Body of pancreas (tissue), 4 donors: ENCODE measurements at regions not wholly inside any gene's neighbourhood (a gene's known extent, or its start where the extent isn't known, plus 50 kb on each side); places are given as distances from the start of the nearest gene placed in this dataset.
"Not testable (repeated sequence)": the region's sequence is repeated elsewhere in the genome, so short reads cannot be mapped to it uniquely, and the experiment has no call there.

Experiments used
- ATAC-seq: fragments of 150-250 bp; one replicate; pipeline ENCODE4 v1.9.1; 2016
- DNase-seq, 4 donors: peaks; one replicate each; pipeline ENCODE4 v3.0.0-alpha.2; 2019
- H3K27ac ChIP-seq, 4 donors: fragments of 200-600 bp; sonication (generic); 1 replicate in 3 of 4; 2 replicates in 1 of 4; pipeline versions ENCODE4 v1.5.1 to v1.6.1; 2016 to 2019; ENCODE audit warnings: mild to moderate bottlenecking in 1 of 4, mixed read lengths in 1 of 4, moderate library complexity in 1 of 4
- H3K27me3 ChIP-seq, 2 donors: fragments of 200-600 bp; sonication (generic); one replicate each; pipeline ENCODE4 v1.6.0; 2016; ENCODE audit warnings: mild to moderate bottlenecking in 1 of 2
- H3K36me3 ChIP-seq, 2 donors: fragments of 200-600 bp; sonication (generic); replicated peaks in 1 of 2; 2 replicates each; pipeline ENCODE4 v1.5.1; 2016; ENCODE audit warnings: low read depth in 2 of 2; ENCODE audit not compliant: insufficient read depth in 1 of 2
- H3K4me1 ChIP-seq: fragments of 200-600 bp; sonication (generic); one replicate; pipeline ENCODE4 v1.6.0; 2016
- H3K4me3 ChIP-seq, 2 donors: fragments of 200-600 bp; sonication (generic); 1 replicate in 1 of 2; 2 replicates in 1 of 2; pipeline ENCODE4 v1.5.1; 2016 to 2019
- H3K9me3 ChIP-seq, 3 donors: fragments of 200-600 bp; sonication (generic); 1 replicate in 2 of 3; 2 replicates in 1 of 3; pipeline ENCODE4 v1.5.1; 2016
- POLR2A ChIP-seq, 3 donors: fragments of 450-650 bp; IDR thresholded peaks; one replicate each; pipeline ENCODE4 v1.6.1; 2016; ENCODE audit warnings: antibody characterized with exemption in 3 of 3, mild to moderate bottlenecking in 2 of 3
- WGBS, 2 donors: methylation state at CpG; one replicate each; pipeline ENCODE4 v1.1.5; 2017; 5-methylcytosine and 5-hydroxymethylcytosine counted together
- intact Hi-C: fragments of 100-400 bp; cut with DNase I; formaldehyde crosslinking; loops from one replicate; pipeline ENCODE4 v1.15.1; 2023
- TF ChIP-seq, protein P1 (sequence below), 7 experiments: fragments of 450-650 bp in 4 of 7; fragments of 200-600 bp in 3 of 7; sonication (generic) in 3 of 7; IDR thresholded peaks; one replicate each; pipeline ENCODE4 v1.5.1; 2016 to 2019; ENCODE audit warnings: antibody characterized with exemption in 7 of 7

- Histone ChIP-seq H3K27me3 (no peaks in the 10 kb centered on the region), H3K4me1 (no peaks in the 10 kb centered on the region), H3K27ac (no peak overlapping the region), H3K4me3 (no peak overlapping the region), H3K9me3 (no peaks in the 10 kb centered on the region), H3K36me3 (no peaks in the 10 kb centered on the region)
- TF ChIP-seq, protein P1, sequence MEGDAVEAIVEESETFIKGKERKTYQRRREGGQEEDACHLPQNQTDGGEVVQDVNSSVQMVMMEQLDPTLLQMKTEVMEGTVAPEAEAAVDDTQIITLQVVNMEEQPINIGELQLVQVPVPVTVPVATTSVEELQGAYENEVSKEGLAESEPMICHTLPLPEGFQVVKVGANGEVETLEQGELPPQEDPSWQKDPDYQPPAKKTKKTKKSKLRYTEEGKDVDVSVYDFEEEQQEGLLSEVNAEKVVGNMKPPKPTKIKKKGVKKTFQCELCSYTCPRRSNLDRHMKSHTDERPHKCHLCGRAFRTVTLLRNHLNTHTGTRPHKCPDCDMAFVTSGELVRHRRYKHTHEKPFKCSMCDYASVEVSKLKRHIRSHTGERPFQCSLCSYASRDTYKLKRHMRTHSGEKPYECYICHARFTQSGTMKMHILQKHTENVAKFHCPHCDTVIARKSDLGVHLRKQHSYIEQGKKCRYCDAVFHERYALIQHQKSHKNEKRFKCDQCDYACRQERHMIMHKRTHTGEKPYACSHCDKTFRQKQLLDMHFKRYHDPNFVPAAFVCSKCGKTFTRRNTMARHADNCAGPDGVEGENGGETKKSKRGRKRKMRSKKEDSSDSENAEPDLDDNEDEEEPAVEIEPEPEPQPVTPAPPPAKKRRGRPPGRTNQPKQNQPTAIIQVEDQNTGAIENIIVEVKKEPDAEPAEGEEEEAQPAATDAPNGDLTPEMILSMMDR (IDR thresholded peaks at IDR 0.05): no peak
- no peak for TF ChIP-seq POLR2A (IDR thresholded peaks at IDR 0.05)
- intact Hi-C loops: no loop called here
- DNase-seq (no peak), ATAC-seq (no peak)
- WGBS, 2 donors: 59 to 70% methylated on average over 4 of the region's 4 CpGs
Measured at GRCh38 chr2:102871707-102872106, 109.9 kb downstream of the TMEM182 start.

- intact Hi-C loops: no loop called here
- Histone ChIP-seq H3K27me3 (no peaks in the 10 kb centered on the region), H3K27ac (no peak overlapping the region), H3K9me3 (no peaks in the 10 kb centered on the region), H3K36me3 (no peaks in the 10 kb centered on the region), H3K4me1 (no peaks in the 10 kb centered on the region), H3K4me3 (no peak overlapping the region)
- ATAC-seq (no peak), DNase-seq (no peak)
- WGBS, 2 donors: 65 to 72% methylated on average over 2 of the region's 2 CpGs
- TF ChIP-seq, protein P1 (IDR thresholded peaks at IDR 0.05): peak in 3 of 7 experiments; percentile 9 to 20 (median 20)
- TF ChIP-seq POLR2A (IDR thresholded peaks at IDR 0.05): no peak
Measured at GRCh38 chr2:102872388-102872787, 110.6 kb downstream of the TMEM182 start.

GRCh38 chr2:102879513-102879912 is 117.7 kb downstream of the TMEM182 start:
- H3K27ac ChIP-seq, H3K36me3 ChIP-seq, H3K4me1 ChIP-seq, H3K27me3 ChIP-seq, H3K9me3 ChIP-seq, intact Hi-C loops, H3K4me3 ChIP-seq, DNase-seq, ATAC-seq: not testable (repeated sequence)
- WGBS, 2 donors: 88 to 89% methylated on average over 5 to 13 of the region's 13 CpGs

GRCh38 chr2:102880731-102881130 is 118.9 kb downstream of the TMEM182 start:
- DNase-seq (no peak), ATAC-seq (no peak)
- intact Hi-C loops: no loop called here

DNA sequence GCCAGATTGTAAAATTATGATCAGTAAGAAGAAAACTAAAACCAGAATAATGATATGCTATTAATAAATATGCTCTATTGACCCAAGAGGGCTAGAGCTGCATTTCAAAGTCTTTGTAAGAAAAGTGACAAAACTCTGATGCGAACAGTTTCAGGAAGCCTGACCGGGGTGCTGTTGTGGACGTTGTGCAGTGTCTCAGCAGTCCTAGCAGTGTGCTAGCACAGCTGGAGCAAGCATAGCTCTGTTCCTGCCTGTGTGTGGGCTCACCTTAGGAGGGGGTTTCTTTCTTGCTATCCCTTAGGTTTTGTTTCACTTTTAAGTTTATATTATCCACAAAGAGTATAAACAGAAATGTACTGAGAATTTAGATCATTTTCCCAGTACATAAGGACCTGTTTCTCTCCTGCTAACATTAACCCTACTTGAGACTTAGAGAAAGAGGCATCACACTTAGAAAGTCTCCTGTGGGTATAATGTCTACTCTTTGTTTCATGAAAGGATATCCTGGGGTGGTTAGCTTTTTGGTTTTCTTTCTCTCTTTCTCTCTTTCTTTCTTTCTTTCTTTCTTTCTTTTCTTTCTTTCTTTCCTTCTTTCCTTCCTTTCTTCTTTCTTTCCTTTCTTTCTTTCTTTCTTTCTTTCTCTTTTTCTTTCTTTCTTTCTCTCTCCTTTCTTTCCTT is 124.5 kb downstream of the TMEM182 start:
- H3K9me3 ChIP-seq: no peaks in the 10 kb centered on the region
- DNase-seq (no peak), ATAC-seq (no peak)
- no peaks in the 10 kb centered on the region for H3K27me3 ChIP-seq
- 68 to 70% methylated on average over 3 of the region's 3 CpGs for WGBS, 2 donors
- intact Hi-C loops: no loop called here
- H3K4me3 ChIP-seq: no peak overlapping the region
- H3K27ac ChIP-seq: no peak overlapping the region
- H3K4me1 ChIP-seq: no peaks in the 10 kb centered on the region
- H3K36me3 ChIP-seq: no peaks in the 10 kb centered on the region
- no peak for TF ChIP-seq POLR2A (IDR thresholded peaks at IDR 0.05)
- TF ChIP-seq, protein P1 (IDR thresholded peaks at IDR 0.05): no peak

More at GRCh38 chr2:102880731-102881130, 118.9 kb downstream of the TMEM182 start:
- H3K4me3 ChIP-seq: no peak overlapping the region
- no peaks in the 10 kb centered on the region for H3K4me1 ChIP-seq
- no peak overlapping the region for H3K27ac ChIP-seq
- H3K9me3 ChIP-seq: no peaks in the 10 kb centered on the region
- H3K27me3 ChIP-seq: no peaks in the 10 kb centered on the region
- no peak for TF ChIP-seq POLR2A (IDR thresholded peaks at IDR 0.05)
- TF ChIP-seq, protein P1 (IDR thresholded peaks at IDR 0.05): no peak
- H3K36me3 ChIP-seq: no peaks in the 10 kb centered on the region
